NCI-H748 (cell line): ENCODE measurements at regions not wholly inside any gene's neighbourhood (a gene's known extent, or its start where the extent isn't known, plus 50 kb on each side); places are given as distances from the start of the nearest gene placed in this dataset.

Experiments used
- DNase-seq: peaks from one replicate; lab custom pipeline; 2025; ENCODE audit not compliant: unreplicated experiment; lab: John Stamatoyannopoulos, UW

DNA sequence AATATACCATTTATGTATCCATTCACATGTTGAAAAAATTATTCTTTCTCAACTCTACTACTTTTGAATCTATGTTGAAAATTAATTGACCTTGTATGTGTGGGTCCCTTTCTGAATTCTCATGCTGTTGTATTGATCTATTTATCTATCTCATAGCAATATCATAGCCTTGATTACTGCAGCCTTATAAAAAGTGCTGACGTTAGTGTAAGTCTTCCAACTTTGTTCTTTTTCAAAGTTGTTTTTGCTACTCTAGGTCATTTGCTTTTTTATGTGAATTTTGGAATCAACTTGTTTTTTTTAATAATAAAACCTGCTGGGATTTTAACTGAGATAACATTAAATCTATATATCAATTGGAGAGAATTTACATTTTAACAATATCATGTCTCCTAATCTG is 52.2 kb upstream of the PAX3 start:
- no peak for DNase-seq

DNA sequence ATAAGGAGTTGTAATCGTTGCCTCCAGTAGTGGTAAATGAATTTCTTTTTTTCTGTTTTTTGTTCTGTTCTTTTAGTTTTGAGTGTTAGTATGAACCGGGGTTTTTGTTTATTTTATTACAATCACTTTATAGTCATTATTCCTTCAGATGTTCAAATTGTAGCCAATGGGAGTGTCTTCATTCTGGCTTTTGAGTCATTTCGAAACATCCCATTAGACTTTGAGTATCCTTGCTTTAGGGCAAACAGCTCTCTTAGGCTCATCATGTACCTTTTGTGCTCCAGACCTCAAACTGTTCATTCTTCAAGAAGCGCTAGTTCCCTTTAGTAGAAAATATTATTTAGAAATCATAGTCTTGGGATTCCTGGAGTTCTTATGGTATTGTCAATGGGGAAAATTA is 54.2 kb upstream of the PAX3 start:
- no peak for DNase-seq

DNA sequence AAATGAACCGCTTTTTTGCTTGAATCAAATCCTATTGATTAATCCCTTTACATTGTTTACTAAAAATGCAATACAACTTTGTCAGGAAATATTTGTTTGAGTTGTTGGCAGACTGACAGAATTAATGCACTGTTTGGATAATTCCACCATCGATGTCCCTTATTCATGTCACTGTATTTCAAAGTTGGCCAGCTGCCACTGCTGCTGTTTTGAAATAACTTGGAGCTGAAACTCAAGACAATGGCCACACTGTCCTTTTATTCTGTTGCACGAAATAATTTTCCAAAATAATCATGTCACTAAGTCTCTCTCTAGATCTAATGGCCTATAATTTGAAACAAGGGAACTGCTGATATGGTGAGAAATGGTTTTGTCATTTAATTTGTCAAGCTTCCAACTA is 55.2 kb upstream of the PAX3 start:
- peak; percentile 84 for DNase-seq

DNA sequence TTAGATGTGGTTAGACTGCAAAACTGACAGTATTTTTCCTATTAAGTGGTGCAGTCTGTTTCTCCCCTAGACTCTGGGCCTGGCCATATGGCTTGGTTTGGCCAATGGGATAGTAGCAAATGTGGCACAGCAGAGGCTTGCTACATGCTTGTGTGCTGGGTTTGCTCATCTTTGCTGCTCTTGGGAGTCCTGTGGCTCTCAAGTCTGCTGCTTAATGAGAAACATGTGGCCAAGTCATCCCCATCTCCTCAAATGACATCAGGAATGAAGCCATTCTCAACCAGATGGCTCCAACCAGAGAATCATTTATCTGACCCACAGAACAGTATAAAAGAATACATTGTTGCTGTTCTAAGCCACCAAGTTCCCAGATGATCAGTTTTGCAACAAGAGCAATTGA is 57.1 kb upstream of the PAX3 start:
- no peak for DNase-seq

DNA sequence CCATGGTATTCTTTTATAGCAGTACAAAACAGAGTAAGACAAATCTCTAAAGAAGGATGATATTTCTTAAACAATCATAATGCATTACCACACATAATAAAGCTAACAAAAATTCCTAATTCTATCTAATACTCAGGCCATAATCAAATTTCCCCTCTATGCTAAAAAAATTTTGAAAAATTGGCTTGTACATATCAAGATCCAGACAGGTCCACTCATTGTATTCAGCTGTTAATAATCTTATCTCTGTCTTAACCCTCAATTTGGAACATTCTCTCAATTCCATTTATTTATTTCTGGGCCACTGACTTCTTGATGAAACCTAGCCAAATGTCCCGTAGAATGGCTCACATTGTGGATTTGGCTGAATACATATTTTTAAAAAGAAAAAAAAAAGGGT is 59.1 kb upstream of the PAX3 start:
- DNase-seq, result no peak

DNA sequence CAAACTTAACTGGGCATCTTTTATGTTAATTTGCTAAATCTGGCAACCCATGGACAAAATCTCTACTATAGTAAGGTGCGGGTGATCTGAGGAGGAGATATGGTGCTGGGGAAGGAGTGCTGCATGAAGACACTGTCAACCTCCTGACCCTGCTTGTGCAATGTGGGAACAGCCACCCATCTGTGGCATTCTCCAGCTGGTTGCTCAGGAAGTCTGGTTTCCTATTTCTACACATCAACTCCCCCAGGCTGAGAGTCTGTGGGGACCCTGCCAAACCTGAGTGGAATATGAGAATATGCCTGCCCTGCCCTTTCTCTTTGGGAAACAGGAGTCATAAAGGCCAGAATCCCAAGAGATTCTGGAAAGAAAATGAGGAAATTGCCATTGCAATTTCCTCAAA is 60.1 kb upstream of the PAX3 start:
- no peak for DNase-seq

DNA sequence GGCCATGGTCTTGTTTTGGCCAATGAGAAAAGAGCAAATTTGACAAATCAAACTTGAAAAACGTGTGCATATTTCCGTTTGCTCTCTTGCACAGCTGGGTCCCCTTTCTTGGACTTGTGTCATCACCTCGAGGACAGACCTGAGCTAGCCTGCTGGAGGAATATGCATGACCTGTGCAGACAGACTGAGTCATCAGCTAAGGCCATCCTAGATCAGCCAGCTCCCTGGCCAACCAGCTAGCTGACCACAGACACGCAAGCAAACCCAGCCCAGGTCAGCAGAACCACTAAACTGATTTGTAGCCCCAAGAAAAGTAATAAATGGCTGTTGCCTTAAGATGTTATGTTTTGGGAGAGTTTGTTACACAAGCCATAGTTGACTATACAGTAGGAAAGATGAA is 61.3 kb upstream of the PAX3 start:
- DNase-seq, result no peak

DNA sequence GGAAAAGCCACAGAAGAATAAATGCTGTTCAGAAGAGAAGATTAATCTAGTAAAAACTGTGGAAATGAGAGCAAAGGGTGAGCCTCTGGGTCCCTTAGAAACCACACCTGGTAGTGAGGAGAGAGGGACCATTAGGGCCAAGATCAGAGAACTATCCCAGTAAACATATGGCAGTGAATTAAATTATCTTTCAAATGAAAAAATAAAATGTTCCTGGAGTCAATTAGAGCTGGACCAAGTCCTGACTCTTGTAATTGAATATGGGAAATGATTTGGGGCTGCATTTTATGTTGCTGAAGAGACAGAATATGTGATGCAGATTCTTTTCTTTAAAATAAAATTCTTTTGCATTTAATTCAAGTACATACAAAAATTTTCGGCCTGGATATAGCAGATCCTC is 62.2 kb upstream of the PAX3 start:
- no peak for DNase-seq

DNA sequence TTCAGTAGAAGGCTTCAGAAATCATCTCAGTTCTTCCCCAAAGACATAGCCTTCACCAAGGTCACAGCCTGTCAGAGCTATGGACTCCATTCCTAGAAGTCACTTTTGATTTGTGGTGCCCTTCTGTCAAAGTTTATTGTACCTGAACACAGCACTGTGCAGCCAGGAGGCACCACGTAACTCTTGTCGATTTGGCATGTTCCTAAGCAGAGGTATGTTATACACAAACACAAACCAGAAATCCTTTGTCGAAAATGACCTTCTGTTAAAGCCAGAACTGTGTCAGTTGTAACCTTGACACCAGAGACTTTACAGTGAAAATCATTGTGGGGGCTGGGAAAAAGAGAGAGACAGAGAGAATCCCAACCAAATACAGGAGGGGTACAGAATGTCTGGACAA is 62.6 kb upstream of the SGPP2 start:
- no peak for DNase-seq

DNA sequence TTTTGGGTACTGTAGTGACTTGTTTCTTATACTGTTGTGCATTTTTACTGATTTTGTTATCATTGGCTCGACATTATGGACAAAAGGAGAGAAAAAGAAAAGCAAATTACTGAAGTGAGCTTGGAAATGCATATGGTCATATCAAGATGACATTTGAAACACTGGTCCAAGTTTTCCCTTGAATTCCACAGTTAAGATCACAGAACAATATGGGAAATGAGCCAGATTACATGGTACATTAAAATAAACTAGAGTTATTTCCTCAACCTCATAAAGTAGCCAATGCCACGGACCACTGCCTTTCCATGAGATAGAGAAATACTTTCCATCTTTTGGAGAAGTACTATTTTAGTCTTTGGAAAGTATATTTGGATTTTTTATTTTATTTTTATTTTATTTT is 62.0 kb upstream of the SGPP2 start:
- no peak for DNase-seq

DNA sequence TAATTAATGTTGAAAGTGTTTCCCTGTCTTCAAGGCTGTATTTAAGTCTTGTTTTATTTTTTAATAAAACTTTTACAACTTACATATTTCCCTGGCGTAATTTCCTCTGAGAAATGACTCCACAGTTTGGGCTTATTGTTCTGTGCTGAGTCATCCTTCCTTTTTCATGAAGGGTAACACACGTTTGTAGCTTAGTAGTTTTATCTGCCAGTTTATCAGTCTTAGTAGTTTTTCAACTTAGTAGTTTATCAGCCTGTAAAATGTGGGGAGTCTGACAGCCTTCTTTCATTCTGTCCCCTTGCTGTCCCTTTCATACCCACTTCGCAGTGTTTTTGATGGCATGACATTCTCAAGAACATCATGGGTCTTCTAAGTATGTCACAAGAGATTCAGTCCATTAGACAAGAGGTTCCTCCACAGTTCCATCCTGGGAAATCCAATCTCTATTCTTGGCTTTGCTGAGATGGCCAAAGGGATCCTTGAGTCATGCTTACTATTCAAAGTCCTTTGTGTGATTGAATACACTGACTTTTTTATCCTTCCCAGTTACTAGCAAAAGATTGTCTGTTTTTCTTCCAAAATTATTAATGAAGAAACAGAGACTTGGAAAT is 60.0 kb upstream of the SGPP2 start:
- no peak for DNase-seq

DNA sequence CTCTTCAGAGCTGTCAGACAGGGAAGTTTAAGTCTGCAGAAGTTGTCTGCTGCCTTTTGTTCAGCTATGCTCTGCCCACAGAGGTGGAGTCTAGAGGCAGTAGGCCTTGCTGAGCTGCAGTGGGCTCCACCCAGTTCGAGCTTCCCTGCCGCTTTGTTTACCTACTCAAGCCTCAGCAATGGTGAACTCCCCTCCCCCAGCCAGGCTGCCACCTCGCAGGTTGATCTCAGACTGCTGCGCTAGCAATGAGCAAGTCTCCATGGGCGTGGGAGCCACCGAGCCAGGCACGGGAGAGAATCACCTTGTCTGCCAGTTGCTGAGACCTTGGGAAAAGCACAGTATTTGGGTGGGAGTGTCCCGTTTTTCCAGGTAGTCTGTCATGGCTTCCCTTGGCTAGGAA is 56.1 kb upstream of the SGPP2 start:
- peak; percentile 81 for DNase-seq

DNA sequence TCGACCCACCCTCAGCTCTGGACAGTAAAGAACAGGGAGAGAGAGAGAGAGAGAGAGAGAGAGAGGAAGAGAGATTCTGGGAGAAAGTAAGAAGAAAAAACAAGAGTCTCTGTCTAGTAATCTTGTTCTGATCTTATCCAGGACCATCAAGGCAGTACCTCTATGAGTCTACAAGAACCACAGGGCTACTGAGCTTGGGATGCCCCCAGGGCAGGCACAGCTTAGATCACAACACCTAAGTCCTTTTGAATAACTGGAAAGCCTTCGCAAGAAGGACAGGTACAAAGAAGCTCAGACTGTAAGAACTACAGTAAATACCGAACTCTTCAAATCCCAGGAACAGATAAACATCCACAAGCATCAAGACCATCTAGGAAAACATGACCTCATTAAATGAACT is 51.4 kb upstream of the SGPP2 start:
- no peak for DNase-seq
